Activated CD8-positive, alpha-beta memory T cell treated with anti-CD3 and anti-CD28 coated beads for 36 hours (primary cell): ENCODE measurements at regions not wholly inside any gene's neighbourhood (a gene's known extent, or its start where the extent isn't known, plus 50 kb on each side); places are given as distances from the start of the nearest gene placed in this dataset.
"Not testable (repeated sequence)": the region's sequence is repeated elsewhere in the genome, so short reads cannot be mapped to it uniquely, and the experiment has no call there.

Source experiments
- CTCF ChIA-PET: fragments of 350-600 bp; sonication (Branson Sonifier 250); formaldehyde crosslinking; loops from one replicate; lab custom pipeline; 2021; ENCODE audit warnings: antibody characterized with exemption; lab: Charles Lee
- POLR2A ChIA-PET: fragments of 350-600 bp; sonication (Branson Sonifier 250); formaldehyde crosslinking; loops from one replicate; lab custom pipeline; 2021; ENCODE audit warnings: antibody characterized with exemption; lab: Charles Lee

DNA sequence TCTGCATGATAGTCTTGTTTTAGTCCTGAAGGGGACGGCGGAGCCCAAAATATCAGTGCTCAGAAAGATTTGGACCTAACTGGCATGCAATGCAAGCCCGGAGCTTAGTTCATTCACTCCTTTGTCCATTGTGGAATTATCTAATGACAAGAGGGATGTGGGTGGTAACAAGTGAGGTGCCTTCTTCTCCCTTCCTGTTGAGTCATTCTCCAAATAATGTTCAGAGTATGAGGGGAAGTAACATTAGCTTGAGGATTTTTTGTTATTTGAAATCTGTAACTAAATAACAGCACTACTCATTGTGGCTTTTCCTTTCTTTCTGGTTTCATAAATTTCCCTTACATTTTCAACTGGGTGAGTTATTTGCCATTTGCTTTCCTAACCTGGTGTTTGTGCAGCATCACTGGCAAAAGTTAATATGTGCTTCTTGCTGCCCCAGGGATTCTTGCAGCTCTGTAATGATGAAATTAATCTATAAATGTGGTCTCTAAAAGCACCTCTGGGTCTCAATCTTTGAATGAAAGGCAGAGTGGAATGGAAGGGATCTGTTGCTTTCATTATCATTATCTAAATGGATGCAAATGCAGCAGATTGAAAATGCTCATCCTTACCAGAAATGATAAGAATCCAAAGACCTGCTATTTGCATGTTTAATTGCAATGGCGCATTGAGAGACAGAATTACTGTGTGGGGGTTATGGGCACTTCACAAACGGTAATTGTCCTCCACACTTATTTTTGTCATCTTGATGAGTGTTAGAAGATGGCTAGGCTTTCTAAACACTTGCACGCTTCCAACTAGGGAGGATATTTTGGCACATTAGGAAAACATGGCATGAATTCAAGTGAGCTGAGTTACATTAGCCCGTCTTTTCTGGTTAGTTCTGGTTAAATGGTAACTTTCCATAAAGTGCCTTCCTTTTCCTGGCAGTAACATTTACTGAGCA lies 89.9 kb upstream of the MITF start:
- ChIA-PET CTCF (no interaction called here), POLR2A (no interaction called here)

DNA sequence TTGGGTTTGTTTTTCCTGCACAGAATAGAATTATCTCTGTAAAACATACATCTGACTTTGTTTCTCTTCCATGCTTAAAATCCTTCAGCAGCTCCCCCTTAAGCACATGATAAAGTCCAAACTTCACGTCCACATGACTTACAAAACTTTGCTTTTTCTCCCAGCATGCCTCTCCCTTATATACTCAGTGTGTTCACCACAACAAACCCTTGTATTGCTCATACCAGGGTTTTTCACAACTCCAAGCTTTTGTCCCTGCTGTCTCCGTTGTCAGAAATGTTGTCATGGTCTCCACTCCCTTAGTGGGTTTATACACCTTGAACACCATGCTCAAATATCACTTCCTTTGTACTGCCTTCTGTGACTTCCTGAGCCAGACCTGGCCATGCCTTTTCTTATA lies 91.1 kb upstream of the MITF start:
- POLR2A ChIA-PET = no interaction called here

DNA sequence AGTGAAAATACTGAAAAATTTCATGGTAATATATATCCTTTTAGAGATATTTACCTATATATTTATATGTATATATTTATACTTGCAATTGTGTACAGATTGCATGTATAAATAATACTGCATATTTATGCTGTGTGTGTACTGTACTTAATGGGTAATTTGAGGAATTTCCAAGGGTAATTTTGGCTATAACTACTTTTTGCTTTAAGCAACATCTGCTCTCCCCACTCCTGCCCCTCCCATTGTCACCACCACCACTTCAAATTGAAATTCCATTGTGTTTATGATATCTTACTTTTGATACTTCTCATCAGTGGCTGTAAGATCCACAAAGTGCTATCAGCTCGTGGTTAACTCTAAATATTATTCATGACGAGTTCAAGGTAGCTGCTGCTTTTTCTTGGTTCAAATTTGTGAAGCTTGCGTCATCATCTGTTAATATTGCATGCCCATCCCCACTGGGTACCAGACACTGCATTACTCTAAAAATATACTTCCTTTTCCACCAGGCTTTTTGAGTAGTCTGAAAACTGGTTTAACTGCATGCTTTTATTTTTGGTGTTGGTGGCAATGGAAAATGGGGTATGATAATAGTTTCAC lies 91.7 kb upstream of the MITF start:
- ChIA-PET CTCF (no interaction called here), POLR2A (no interaction called here)

More for the DNA sequence above, 91.1 kb upstream of the MITF start:
- CTCF ChIA-PET = no interaction called here

DNA sequence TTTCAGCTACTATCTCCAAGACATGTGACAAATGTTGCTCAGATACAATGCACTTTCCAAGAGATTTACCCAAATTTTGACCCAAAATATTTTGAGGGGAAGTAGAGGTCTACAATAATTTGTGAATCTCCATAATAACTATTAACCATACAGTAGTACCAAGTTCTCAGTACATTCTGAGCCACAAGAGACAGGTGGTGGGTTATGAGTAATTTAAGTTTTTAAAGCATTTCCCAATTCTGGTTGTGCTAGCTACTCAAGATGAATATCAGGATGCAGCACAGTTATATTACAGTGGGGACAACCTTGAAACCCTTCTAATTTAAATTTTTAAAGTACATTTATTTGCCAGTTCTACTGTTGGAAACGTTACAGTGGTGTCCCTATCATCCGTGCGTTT lies 92.2 kb upstream of the MITF start:
- CTCF ChIA-PET = no interaction called here
- POLR2A ChIA-PET = no interaction called here

DNA sequence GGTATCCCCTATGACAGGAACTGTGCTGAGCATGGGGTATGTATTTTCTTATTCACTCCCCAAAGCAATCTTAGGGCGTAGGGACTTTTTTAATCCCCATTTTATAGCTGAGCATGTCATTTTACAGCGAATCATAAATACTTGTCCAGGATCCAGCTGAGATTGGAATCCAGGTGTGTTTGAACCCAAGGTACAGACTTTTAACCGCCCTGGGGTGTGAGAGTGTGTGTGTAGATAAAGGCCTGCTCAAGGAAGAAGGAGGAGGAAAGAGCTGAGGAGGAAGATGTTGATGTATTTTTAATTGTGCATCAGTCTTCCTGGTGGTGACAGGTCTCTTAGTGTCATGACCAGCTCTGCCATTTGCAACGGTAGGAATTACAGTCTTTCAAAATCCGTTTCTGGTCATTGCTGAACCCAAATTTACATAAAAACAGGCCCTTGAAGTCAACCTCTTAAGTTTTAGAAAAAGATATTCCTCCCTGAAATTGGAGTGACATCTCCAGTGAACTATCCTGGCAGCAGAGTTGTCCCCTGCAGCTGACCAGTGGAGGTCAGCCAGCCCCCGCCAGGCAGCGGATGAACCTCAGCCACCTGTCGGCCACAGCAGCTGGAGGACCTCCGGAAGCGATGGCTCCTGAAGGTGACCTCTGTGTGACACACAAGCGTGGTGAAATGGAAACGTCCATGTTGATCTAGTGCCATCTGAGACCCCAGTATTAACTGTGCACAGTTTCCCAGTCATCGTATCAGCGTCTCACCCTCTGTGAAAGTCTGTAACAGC lies 92.8 kb upstream of the MITF start:
- POLR2A ChIA-PET = no interaction called here
- CTCF ChIA-PET = no interaction called here

DNA sequence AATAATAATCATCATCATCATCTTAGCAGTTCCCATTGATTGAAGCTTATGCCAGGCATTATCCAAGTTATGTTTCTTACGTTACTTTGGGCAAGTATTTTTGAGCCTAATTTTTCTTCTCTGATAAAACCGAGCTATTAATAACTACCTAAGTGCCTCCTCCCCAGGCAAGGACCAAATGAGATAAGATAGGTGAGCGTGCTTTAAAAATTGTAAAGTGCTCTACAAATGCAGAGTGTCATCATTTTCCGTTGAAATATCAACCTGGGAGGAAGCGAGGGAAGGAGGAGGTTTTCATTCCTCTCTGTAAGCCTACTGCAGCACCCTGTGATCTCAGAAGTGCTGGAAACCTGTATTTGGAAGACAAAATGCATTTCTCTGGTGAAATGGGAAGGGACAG lies 96.7 kb upstream of the MITF start:
- ChIA-PET POLR2A (no interaction called here), CTCF (no interaction called here)

DNA sequence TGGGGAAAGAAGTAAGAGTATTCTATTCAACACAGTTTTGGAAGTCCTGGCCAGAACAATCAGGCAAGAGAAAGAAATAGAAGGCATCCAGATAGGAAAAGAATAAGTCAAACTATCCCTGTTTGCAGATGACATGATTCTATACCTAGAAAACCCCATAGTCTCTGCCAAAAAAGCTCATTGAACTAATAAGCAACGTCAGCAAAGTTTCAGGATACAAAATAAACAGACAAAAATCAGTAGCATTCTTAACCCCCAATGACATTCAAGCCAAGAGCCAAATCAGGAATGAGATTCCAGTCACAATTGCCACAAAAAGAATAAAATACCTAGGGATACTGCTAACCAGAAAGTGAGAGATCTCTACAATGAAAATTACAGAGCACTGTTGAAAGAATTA lies 99.4 kb upstream of the MITF start:
- CTCF ChIA-PET = no interaction called here
- POLR2A ChIA-PET = no interaction called here

DNA sequence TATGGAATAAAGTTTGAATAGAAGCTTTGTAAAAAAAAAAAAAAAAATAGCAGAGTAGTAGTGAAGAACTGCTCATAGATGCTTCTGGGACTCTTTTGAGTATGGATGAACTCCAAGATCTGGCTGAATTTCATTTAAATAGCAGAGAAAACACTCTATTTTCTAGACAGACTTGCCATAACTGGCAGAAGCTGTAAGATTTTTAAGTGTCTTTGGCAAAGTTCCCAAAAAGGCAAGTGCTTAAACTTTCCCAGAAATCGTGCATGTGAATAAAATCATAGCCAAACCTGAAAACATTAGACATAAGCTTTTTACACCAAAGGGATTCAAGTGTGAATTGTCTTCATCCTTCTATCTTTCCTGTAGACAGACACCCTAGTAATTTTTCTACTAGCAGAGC lies 110.3 kb upstream of the MITF start:
- POLR2A ChIA-PET = no interaction called here
- CTCF ChIA-PET = no interaction called here

DNA sequence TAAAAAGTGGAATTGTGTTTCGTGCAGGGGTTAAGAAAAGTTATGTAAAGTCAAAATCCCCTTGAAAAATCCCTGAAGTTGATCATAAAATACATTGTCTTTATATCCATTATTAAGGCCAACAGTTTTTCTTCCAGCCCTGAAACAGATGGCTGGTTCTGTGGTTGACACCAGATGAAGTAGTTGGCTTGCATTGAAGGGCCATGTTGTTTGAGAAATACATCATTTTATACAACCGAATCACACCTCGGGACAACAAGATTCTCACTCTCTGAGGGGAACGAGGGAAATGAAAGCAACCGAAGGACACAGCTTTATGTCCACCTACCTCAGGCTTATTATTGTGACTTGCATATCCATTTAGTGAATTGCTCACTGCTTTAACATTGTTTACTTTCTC lies 126.0 kb upstream of the MITF start:
- CTCF ChIA-PET = no interaction called here
- POLR2A ChIA-PET = no interaction called here

DNA sequence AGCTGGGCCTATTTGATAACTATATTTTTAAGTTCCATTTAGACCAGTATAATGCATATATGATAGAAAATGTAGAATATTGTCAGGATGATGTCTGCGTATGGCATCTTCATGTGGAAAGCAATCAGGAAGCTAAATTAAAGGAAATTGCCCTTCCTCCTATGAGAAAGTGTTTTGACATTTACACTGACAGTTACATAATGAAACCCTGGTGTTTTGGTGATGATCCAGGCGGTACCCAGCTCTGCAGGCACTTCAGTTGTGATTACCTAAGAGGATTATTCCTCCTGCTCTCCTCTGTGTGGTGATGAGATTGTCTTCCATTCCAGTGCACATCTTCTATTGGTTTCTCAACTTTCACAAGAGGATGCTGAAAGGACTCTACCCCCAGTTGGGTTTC lies 126.5 kb upstream of the MITF start:
- POLR2A ChIA-PET = no interaction called here
- CTCF ChIA-PET = no interaction called here

DNA sequence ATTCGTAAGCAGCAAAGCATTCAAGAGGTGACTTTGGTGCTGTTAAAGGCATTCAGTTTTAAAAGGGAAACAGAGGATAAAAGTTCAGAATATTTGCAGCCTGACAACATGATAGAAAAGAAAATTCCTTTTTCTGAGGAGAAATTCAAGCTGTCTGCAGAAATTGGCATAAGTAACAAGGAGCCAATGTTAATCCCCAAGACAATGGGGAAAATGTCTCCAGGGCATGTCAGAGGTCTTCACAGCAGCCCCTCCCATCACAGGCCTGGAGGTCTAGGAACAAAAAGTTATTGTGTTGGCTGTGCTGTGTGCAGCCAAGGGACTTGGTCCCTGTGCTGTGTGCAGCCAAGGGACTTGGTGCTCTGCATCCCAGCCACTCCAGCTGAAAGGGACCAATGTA lies 129.7 kb upstream of the MITF start:
- POLR2A ChIA-PET, CTCF ChIA-PET: not testable (repeated sequence)

DNA sequence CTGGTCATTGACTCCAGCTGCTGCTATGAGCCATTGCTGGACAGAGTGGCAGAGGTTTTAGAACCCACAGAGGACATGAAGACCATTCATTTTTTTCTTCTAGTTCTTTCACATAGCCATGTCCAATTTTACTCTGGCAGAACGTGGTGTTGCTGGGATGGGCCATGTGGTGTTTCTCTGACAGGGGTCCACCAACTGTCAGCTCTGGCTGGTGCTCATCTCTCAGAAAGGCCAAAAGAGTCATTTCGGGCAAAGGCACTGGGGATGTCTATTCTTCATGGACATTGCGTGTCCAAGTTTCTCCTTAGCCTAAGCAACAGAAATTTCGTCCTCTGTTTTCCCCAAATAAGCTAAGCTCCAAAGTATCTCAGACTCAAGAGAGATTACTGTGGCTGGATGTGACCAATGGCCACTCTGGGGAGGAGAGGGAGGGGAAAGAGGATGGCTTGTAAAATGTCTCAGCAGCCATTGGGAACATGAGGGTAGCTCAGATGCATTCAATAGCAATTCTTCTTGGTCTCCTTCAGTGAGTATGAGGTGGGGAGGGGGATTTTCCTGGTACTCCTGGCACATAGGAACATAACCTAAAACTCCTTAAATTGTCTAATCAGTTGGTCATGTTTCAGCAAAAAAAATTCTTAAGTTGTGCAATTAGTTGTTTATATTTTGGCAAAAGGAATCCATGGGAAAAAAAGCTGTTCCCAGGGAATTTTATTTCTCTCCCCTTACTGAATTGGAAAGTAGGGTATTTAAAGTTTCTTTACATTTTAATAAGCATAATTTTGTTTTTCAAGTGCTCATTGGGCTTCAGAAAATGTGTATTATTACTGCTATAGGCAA lies 131.6 kb upstream of the MITF start:
- ChIA-PET CTCF (no interaction called here), POLR2A (no interaction called here)

DNA sequence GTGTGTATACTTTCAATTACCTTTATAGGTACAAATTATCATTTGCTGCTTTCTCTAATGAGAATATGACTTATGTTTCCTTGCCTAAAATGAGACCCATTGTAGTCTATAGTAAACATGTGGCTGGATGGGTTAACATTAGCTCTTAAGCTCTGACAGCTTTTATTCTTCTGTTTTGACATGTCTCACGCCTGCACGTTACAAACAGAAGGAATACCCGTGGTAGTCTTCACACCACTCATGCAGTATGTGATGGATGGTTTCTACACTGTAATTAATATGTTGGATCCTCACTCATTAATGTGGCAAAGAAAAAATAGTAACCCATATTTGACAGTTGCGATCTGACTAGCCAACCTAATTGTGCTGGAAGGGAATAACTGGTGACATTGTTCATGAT lies 133.4 kb upstream of the MITF start:
- CTCF ChIA-PET = interaction anchor here (0.5 kb wide), 1 partner anchor 7 kb away, joined by 3 read pairs; no protein-coding TSS in a partner anchor
- POLR2A ChIA-PET = no interaction called here

DNA sequence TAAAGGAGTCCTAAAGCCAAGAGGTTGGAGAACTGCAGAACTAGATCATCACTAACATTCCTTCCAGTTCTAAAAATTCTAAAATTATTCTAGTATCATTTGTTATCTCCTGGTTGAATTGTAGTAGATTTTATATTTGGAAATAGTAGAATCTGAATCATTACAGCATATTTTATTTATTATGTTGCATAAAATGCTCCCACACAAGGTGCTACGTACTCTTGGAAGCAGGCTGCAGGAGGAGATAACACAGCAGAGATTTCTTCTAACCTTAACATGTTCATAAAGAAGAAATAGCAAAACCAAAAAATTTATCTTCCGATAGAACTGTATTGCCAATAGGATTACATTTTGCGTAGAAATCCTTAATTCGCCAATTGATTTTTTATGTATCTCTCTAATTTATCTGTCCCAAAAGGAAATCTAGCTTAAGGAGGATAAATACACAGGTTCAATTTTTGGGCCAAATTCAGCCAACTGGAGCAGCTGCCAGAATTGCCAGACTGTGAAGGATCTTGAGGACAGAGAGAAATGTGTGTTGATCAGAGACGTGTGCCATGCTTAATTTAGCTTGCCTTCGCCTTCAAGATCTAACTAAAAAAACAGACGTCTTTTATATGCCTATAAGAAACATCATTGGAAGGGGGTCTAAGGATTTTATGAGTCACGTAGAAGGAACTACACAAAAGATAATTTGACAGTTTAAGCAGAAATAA lies 134.4 kb upstream of the MITF start:
- ChIA-PET POLR2A (no interaction called here), CTCF (no interaction called here)

DNA sequence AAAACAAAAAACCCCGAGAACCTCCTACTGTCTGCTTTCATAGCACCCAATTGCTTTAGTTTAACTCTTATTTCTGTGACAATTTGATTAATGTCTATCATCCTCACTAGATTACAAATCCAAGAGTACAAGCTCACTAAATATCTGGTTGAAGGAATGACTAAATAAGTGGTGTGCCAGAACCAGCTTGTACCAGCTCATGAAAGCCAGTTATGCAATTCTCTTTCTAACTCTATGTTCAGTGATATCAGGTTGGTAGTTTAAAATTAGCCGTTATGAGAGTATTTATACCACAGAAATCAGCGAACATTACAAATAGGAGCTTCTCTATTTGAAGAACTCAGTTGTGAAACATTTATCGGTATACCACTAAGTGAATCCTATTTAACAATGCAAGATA lies 137.2 kb upstream of the MITF start:
- CTCF ChIA-PET = no interaction called here
- POLR2A ChIA-PET = no interaction called here

DNA sequence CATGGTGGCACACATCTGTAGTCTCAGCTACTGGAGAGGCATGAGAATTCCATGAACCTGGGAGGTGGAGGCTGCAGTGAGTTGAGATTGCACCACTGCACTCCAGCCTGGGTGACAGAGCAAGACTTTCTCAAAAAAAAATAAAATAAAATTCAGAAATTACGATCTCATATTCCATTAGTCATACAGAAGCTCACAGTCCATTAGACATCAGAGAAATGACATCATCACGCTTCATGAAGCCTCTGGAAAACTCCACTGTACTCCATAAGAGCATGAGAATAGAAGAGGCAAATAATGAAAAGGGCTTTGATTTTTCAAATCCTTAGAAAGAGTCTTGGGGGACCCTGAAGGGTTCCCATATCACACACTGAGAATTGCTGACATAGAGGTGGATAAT lies 145.0 kb upstream of the MITF start:
- CTCF ChIA-PET = no interaction called here
- POLR2A ChIA-PET = no interaction called here

DNA sequence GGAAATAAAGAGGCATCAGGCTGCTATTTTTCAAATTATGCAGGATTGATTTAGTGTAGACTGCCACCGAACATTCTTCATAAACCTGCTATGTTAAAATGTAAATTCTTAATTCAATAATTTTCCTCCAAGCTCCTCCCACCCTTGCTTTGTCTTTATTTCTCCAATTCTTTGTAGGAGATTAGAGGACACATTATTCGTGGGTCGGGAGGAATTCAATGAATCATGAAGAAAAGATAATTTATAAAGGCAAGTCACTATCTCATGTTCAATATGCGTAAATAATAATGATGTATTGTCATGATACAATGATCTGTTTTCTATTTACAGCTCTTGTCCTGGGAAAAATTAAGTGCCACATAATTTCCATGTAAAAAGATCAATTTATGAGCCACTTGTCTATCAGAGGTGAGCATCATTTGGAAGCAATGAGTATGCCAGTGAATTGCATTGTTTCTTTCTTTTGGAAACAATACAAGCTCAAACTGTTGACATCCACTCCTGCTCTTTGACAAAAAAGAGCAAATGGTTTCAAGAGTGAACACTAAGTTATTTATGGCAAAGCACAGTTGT lies 148.0 kb upstream of the MITF start:
- CTCF ChIA-PET = no interaction called here

DNA sequence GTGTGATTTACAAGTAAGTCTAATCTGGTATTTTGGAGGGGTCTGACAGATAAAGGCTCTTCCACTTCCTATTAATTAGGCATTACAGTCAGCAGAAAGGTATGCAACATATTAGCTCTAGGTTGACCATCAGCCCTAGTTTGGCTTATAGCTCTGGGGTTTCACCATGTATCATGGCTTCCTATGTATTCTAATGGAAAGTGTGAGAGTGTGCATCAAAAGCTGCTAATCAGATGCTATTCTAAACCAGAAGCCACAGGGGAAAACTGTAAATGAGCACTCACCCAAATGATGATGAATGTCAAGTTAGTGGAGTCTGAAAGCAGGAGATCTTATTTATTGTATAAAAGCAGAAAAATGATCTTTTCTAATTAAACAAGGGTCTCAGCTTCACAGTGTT lies 149.2 kb upstream of the MITF start:
- CTCF ChIA-PET = no interaction called here

More for the DNA sequence above, 148.0 kb upstream of the MITF start:
- POLR2A ChIA-PET = no interaction called here

DNA sequence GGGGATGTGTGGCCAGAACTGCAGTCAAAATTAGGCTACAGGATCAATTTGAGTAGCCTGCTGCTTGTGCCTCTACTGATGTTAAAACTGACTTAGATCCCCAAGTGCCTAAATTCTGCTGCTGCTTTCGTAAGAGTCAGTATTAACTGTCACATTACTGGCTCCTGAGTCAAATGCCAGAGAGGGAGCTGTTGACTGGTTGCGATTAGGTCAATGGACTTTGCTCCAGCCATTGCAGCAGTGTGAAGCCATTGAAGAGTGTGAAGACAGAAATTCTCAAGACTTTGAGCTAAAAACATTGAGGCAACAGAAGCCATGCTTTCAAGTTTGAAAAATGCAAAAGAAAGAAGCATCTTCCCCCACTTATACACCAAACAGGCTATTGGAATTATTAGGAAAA lies 151.1 kb upstream of the MITF start:
- POLR2A ChIA-PET = no interaction called here
- CTCF ChIA-PET = no interaction called here

More for the DNA sequence above, 149.2 kb upstream of the MITF start:
- POLR2A ChIA-PET = no interaction called here
